ENCODE measurements at regions not wholly inside any gene's neighbourhood (a gene's known extent, or its start where the extent isn't known, plus 50 kb on each side); places are given as distances from the start of the nearest gene placed in this dataset.

- H3K27ac ChIP-seq (ENCODE audit: low read depth in 1 of 2, low read length in 1 of 2) = no peak overlapping the region
- no peak overlapping the region for H3K4me3 ChIP-seq
- no peaks in the 10 kb centered on the region for H3K4me1 ChIP-seq (ENCODE audit: control insufficient read depth in 5 of 5, insufficient read depth in 5 of 5, low read length in 5 of 5)
- H3K27me3 ChIP-seq (ENCODE audit: control insufficient read depth in 3 of 3, insufficient read depth in 3 of 3, low read length in 2 of 3) = no peaks in the 10 kb centered on the region
- no peak overlapping the region for H3K9ac ChIP-seq (ENCODE audit: insufficient read depth in 1 of 2, low read length in 2 of 2)
- peaks cover 0 to 2% (median 0%) of the 10 kb centered on the region in 4 donors for H3K9me3 ChIP-seq (ENCODE audit: control insufficient read depth in 4 of 4, insufficient read depth in 3 of 4, low read length in 3 of 4)
- DNase-seq = no peak
- no peaks in the 10 kb centered on the region for H3K36me3 ChIP-seq (ENCODE audit: control insufficient read depth in 4 of 4, insufficient read depth in 4 of 4, low read length in 4 of 4)
- 51 to 75% methylated on average over 3 of the region's 3 CpGs for WGBS, 2 donors
- TF ChIP-seq CTCF (IDR thresholded peaks at IDR 0.05; ENCODE audit: control extremely low read depth, extremely low read depth) = no peak
- ATAC-seq (ENCODE audit: insufficient read depth, low FRiP score) = no peak
These were observed 1136.8 kb downstream of the AACS start for GRCh38 chr12:126201981-126202537.

GRCh38 chr12:126204326-126204725 lies 1139.1 kb downstream of the AACS start:
- TF ChIP-seq CTCF (IDR thresholded peaks at IDR 0.05; ENCODE audit: control extremely low read depth, extremely low read depth) = no peak
- 44 to 52% methylated on average over 3 of the region's 3 CpGs for WGBS, 2 donors
- no peak overlapping the region for H3K4me3 ChIP-seq

GRCh38 chr12:126210026-126210425 lies 1144.8 kb downstream of the AACS start:
- Histone ChIP-seq H3K4me1 (ENCODE audit: control insufficient read depth in 5 of 5, insufficient read depth in 5 of 5, low read length in 5 of 5) (no peaks in the 10 kb centered on the region), H3K27me3 (ENCODE audit: control insufficient read depth in 3 of 3, insufficient read depth in 3 of 3, low read length in 2 of 3) (no peaks in the 10 kb centered on the region), H3K9ac (ENCODE audit: insufficient read depth in 1 of 2, low read length in 2 of 2) (no peak overlapping the region), H3K27ac (ENCODE audit: low read depth in 1 of 2, low read length in 1 of 2) (no peak overlapping the region), H3K9me3 (ENCODE audit: control insufficient read depth in 4 of 4, insufficient read depth in 3 of 4, low read length in 3 of 4) (peaks cover 0 to 5% (median 0%) of the 10 kb centered on the region in 4 donors), H3K4me3 (no peak overlapping the region), H3K36me3 (ENCODE audit: control insufficient read depth in 4 of 4, insufficient read depth in 4 of 4, low read length in 4 of 4) (no peaks in the 10 kb centered on the region)
- DNase-seq (no peak), ATAC-seq (ENCODE audit: insufficient read depth, low FRiP score) (no peak)
- TF ChIP-seq CTCF (IDR thresholded peaks at IDR 0.05; ENCODE audit: control extremely low read depth, extremely low read depth) = no peak
- 56 to 84% methylated on average over 4 of the region's 4 CpGs for WGBS, 2 donors

More at GRCh38 chr12:126204326-126204725, 1139.1 kb downstream of the AACS start:
- Histone ChIP-seq H3K4me1 (ENCODE audit: control insufficient read depth in 5 of 5, insufficient read depth in 5 of 5, low read length in 5 of 5) (no peaks in the 10 kb centered on the region), H3K36me3 (ENCODE audit: control insufficient read depth in 4 of 4, insufficient read depth in 4 of 4, low read length in 4 of 4) (no peaks in the 10 kb centered on the region), H3K27ac (ENCODE audit: low read depth in 1 of 2, low read length in 1 of 2) (no peak overlapping the region), H3K9me3 (ENCODE audit: control insufficient read depth in 4 of 4, insufficient read depth in 3 of 4, low read length in 3 of 4) (peaks cover 0 to 2% (median 0%) of the 10 kb centered on the region in 4 donors), H3K9ac (ENCODE audit: insufficient read depth in 1 of 2, low read length in 2 of 2) (no peak overlapping the region), H3K27me3 (ENCODE audit: control insufficient read depth in 3 of 3, insufficient read depth in 3 of 3, low read length in 2 of 3) (no peaks in the 10 kb centered on the region)
- DNase-seq = no peak
- no peak for ATAC-seq (ENCODE audit: insufficient read depth, low FRiP score)

GRCh38 chr12:126210448-126210847 lies 1145.2 kb downstream of the AACS start:
- no peak overlapping the region for H3K27ac ChIP-seq (ENCODE audit: low read depth in 1 of 2, low read length in 1 of 2)
- TF ChIP-seq CTCF (IDR thresholded peaks at IDR 0.05; ENCODE audit: control extremely low read depth, extremely low read depth) = no peak
- no peaks in the 10 kb centered on the region for H3K27me3 ChIP-seq (ENCODE audit: control insufficient read depth in 3 of 3, insufficient read depth in 3 of 3, low read length in 2 of 3)
- ATAC-seq (ENCODE audit: insufficient read depth, low FRiP score) (no peak), DNase-seq (no peak)
- no peaks in the 10 kb centered on the region for H3K36me3 ChIP-seq (ENCODE audit: control insufficient read depth in 4 of 4, insufficient read depth in 4 of 4, low read length in 4 of 4)
- H3K9me3 ChIP-seq (ENCODE audit: control insufficient read depth in 4 of 4, insufficient read depth in 3 of 4, low read length in 3 of 4) = peaks cover 0 to 5% (median 0%) of the 10 kb centered on the region in 4 donors
- H3K4me1 ChIP-seq (ENCODE audit: control insufficient read depth in 5 of 5, insufficient read depth in 5 of 5, low read length in 5 of 5) = no peaks in the 10 kb centered on the region
- H3K9ac ChIP-seq (ENCODE audit: insufficient read depth in 1 of 2, low read length in 2 of 2) = no peak overlapping the region
- 62 to 82% methylated on average over 3 of the region's 3 CpGs for WGBS, 2 donors
- H3K4me3 ChIP-seq = no peak overlapping the region
